ENCODE measurements at regions not wholly inside any gene's neighbourhood (a gene's known extent, or its start where the extent isn't known, plus 50 kb on each side); places are given as distances from the start of the nearest gene placed in this dataset.
"Not testable (repeated sequence)": the region's sequence is repeated elsewhere in the genome, so short reads cannot be mapped to it uniquely, and the experiment has no call there.

DNA sequence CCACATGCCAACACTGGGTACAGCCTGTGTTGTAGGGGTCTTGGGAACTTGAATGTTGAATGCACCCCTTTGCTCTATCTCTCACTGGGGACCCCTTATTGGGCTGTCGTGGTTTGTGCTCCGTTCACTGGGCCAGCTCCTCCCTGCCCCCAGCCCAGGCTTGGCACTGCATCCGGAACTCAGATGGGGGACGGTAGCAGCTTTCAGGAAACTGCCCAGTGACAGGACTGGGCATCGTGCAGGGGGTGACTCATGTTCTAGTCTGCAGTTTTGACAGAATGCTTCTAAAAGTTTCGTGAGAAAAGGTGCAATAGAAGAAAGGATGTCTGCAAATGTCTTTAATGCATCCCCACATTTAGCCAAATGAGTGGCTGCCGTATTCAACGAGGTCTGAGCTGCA, 162.0 kb downstream of the TRIM43 start:
- not testable (repeated sequence) for TF ChIP-seq POLR2A, EP300 (IDR thresholded peaks at IDR 0.05)
- TF ChIP-seq, protein P1, sequence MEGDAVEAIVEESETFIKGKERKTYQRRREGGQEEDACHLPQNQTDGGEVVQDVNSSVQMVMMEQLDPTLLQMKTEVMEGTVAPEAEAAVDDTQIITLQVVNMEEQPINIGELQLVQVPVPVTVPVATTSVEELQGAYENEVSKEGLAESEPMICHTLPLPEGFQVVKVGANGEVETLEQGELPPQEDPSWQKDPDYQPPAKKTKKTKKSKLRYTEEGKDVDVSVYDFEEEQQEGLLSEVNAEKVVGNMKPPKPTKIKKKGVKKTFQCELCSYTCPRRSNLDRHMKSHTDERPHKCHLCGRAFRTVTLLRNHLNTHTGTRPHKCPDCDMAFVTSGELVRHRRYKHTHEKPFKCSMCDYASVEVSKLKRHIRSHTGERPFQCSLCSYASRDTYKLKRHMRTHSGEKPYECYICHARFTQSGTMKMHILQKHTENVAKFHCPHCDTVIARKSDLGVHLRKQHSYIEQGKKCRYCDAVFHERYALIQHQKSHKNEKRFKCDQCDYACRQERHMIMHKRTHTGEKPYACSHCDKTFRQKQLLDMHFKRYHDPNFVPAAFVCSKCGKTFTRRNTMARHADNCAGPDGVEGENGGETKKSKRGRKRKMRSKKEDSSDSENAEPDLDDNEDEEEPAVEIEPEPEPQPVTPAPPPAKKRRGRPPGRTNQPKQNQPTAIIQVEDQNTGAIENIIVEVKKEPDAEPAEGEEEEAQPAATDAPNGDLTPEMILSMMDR (IDR thresholded peaks at IDR 0.05) = not testable (repeated sequence)
